Common myeloid progenitor, CD34-positive (primary cell): ENCODE measurements at regions not wholly inside any gene's neighbourhood (a gene's known extent, or its start where the extent isn't known, plus 50 kb on each side); places are given as distances from the start of the nearest gene placed in this dataset.

Experiments
- CTCF ChIA-PET: fragments of 350-600 bp; sonication (Branson Sonifier 250); formaldehyde crosslinking; loops from one replicate; lab custom pipeline; 2021; ENCODE audit warnings: antibody characterized with exemption; lab: Charles Lee
- POLR2A ChIA-PET: fragments of 350-600 bp; sonication (Branson Sonifier 250); formaldehyde crosslinking; loops from one replicate; lab custom pipeline; 2021; ENCODE audit warnings: antibody characterized with exemption; lab: Charles Lee
- DNase-seq, 3 donors: peaks; one replicate each; pipeline versions ENCODE4 v3.0.0 to v3.0.0-alpha.2; 2013
- H3K27ac ChIP-seq, 2 experiments: 1 replicate in 1 of 2; 2 replicates in 1 of 2; pipeline ENCODE4 v1.7.0; 2013; ENCODE audit warnings: inconsistent platforms in 2 of 2, low read length in 2 of 2, mild to moderate bottlenecking in 2 of 2, low read depth in 1 of 2, moderate library complexity in 1 of 2; ENCODE audit not compliant: severe bottlenecking in 2 of 2, insufficient read depth in 1 of 2, poor library complexity in 1 of 2
- H3K27me3 ChIP-seq, 5 experiments: replicated peaks in 2 of 5; 1 replicate in 3 of 5; 2 replicates in 2 of 5; pipeline versions ENCODE4 v1.6.1 to v1.7.0; 2013; ENCODE audit warnings: low read length in 4 of 5, mild to moderate bottlenecking in 2 of 5, moderate library complexity in 2 of 5, inconsistent platforms in 1 of 5; ENCODE audit not compliant: insufficient read depth in 5 of 5, control insufficient read depth in 4 of 5
- H3K36me3 ChIP-seq, 4 experiments: 1 replicate in 2 of 4; 2 replicates in 2 of 4; pipeline versions ENCODE4 v1.6.1 to v1.7.0; 2013; ENCODE audit warnings: low read length in 3 of 4, control low read depth in 1 of 4, mild to moderate bottlenecking in 1 of 4; ENCODE audit not compliant: control insufficient read depth in 4 of 4, insufficient read depth in 4 of 4
- H3K4me1 ChIP-seq, 4 experiments: 1 replicate in 3 of 4; 2 replicates in 1 of 4; pipeline versions ENCODE4 v1.6.1 to v1.7.1; 2013; ENCODE audit warnings: low read length in 3 of 4, mild to moderate bottlenecking in 3 of 4, control low read depth in 1 of 4, inconsistent platforms in 1 of 4, moderate library complexity in 1 of 4; ENCODE audit not compliant: control insufficient read depth in 4 of 4, insufficient read depth in 4 of 4; ENCODE audit errors: control extremely low read depth in 1 of 4
- H3K4me3 ChIP-seq, 7 experiments: 1 replicate in 4 of 7; 2 replicates in 3 of 7; pipeline versions ENCODE4 v1.5.1 to v1.7.0; 2013; ENCODE audit warnings: mild to moderate bottlenecking in 7 of 7, low read length in 6 of 7, moderate library complexity in 6 of 7, inconsistent platforms in 2 of 7, low read depth in 2 of 7, control low read depth in 1 of 7; ENCODE audit not compliant: insufficient read depth in 4 of 7, control insufficient read depth in 1 of 7; ENCODE audit errors: extremely low read depth in 1 of 7
- H3K9me3 ChIP-seq, 5 experiments: 1 replicate in 4 of 5; 2 replicates in 1 of 5; pipeline versions ENCODE4 v1.6.1 to v1.7.1; 2013; ENCODE audit warnings: low read length in 4 of 5, mild to moderate bottlenecking in 2 of 5, inconsistent platforms in 1 of 5, low read depth in 1 of 5, moderate library complexity in 1 of 5; ENCODE audit not compliant: control insufficient read depth in 4 of 5, insufficient read depth in 2 of 5; ENCODE audit errors: control extremely low read depth in 1 of 5
- WGBS: methylation state at CpG from one replicate; pipeline ENCODE4 v1.1.5; 2013; ENCODE audit not compliant: insufficient coverage; 5-methylcytosine and 5-hydroxymethylcytosine counted together

DNA sequence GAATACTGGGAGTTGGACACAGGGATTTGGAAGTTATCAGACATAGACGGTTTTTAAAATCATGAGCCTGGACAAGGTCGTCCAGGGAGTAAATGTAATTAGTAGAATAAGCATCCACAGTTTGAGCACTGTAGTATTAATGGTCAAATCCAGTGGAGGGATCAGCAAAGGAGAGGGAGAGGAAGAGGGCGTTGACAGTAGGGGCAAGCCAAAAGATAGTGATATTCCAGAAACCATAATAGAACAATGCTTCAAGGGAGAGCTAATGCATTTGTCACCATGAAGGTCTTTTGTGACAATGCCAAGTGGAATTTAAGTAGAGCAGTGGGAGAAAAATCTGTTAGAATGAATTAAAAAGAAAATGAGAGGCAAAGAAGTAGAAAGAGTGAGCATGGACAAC, 68.9 kb upstream of the SLC5A12 start:
- CTCF ChIA-PET: no interaction called here

GRCh38 chr11:26792941-26793340, 71.1 kb upstream of the SLC5A12 start:
- DNase-seq: no peak
- ChIA-PET CTCF (no interaction called here), POLR2A (no interaction called here)

More for the DNA sequence above, 68.9 kb upstream of the SLC5A12 start:
- WGBS: 89% methylated on average over 3 of the region's 3 CpGs
- POLR2A ChIA-PET: no interaction called here
- H3K27ac ChIP-seq: no peak overlapping the region
- no peaks in the 10 kb centered on the region for H3K27me3 ChIP-seq
- no peaks in the 10 kb centered on the region for H3K9me3 ChIP-seq
- no peak for DNase-seq
- no peaks in the 10 kb centered on the region for H3K36me3 ChIP-seq
- H3K4me1 ChIP-seq: no peaks in the 10 kb centered on the region
- no peak overlapping the region for H3K4me3 ChIP-seq

GRCh38 chr11:26793487-26793886, 71.6 kb upstream of the SLC5A12 start:
- CTCF ChIA-PET: no interaction called here
- Histone ChIP-seq H3K4me3 (no peak overlapping the region), H3K4me1 (no peaks in the 10 kb centered on the region), H3K9me3 (no peaks in the 10 kb centered on the region), H3K27ac (no peak overlapping the region), H3K36me3 (no peaks in the 10 kb centered on the region), H3K27me3 (no peaks in the 10 kb centered on the region)
- WGBS: 100% methylated on average over 3 of the region's 3 CpGs
- POLR2A ChIA-PET: no interaction called here
- DNase-seq: no peak

More at GRCh38 chr11:26792941-26793340, 71.1 kb upstream of the SLC5A12 start:
- no peak overlapping the region for H3K4me3 ChIP-seq
- no peaks in the 10 kb centered on the region for H3K9me3 ChIP-seq
- H3K36me3 ChIP-seq: no peaks in the 10 kb centered on the region
- H3K27me3 ChIP-seq: no peaks in the 10 kb centered on the region
- no peak overlapping the region for H3K27ac ChIP-seq
- H3K4me1 ChIP-seq: no peaks in the 10 kb centered on the region

DNA sequence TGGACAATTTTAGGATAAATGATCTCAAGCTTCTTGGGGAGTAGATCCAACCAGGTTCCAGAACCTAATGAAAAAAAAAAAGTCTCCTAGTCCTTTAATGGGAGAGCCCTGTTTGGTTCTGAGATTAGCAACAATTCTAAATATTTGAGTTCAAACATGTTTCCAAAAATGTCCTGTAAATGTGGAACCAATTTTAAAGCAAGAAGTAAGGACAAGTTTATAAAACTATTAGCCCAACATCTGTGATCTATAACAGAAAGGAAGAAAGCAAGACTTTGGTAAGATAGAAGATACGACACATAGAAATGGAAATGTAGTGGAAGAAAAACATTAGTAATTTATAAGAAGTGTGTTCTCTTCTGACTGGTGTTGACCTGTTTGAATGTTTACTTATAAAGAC, 79.7 kb upstream of the SLC5A12 start:
- Histone ChIP-seq H3K9me3 (no peaks in the 10 kb centered on the region), H3K4me1 (no peaks in the 10 kb centered on the region), H3K36me3 (no peaks in the 10 kb centered on the region), H3K4me3 (no peak overlapping the region), H3K27ac (no peak overlapping the region), H3K27me3 (no peaks in the 10 kb centered on the region)
- CTCF ChIA-PET: no interaction called here
- WGBS: no CpG with 5 or more reads among the region's 1 CpG
- no peak for DNase-seq
- POLR2A ChIA-PET: no interaction called here

DNA sequence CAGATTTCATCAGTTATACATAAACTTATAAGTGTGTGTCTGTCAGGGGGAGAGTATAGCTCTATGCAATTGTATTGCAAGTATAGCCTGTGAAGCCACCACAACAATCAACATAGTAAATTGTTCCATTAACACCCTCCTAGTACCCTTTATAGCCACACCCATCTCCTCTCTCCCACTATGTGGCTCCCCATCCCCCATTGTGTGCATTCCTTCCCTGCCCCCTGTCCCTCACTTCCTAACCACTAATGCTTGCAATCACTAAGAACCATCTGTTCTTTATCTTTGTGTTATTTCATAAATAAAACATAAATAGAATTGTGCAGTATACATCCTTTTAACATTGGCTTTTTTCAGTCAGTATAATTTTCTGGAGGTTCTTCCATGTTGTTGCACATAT, 83.1 kb upstream of the SLC5A12 start:
- CTCF ChIA-PET: no interaction called here
- no peaks in the 10 kb centered on the region for H3K9me3 ChIP-seq
- POLR2A ChIA-PET: interaction anchor here (0.6 kb wide), 1 partner anchor 833 kb away, joined by 3 read pairs; no protein-coding TSS in a partner anchor
- no peak for DNase-seq
- H3K4me1 ChIP-seq: no peaks in the 10 kb centered on the region
- H3K36me3 ChIP-seq: no peaks in the 10 kb centered on the region
- H3K27me3 ChIP-seq: no peaks in the 10 kb centered on the region
- H3K4me3 ChIP-seq: no peak overlapping the region
- H3K27ac ChIP-seq: no peak overlapping the region

GRCh38 chr11:26806219-26806618, 84.4 kb upstream of the SLC5A12 start:
- CTCF ChIA-PET: no interaction called here
- no peaks in the 10 kb centered on the region for H3K9me3 ChIP-seq
- H3K27ac ChIP-seq: no peak overlapping the region
- POLR2A ChIA-PET: no interaction called here
- H3K4me3 ChIP-seq: no peak overlapping the region
- no peaks in the 10 kb centered on the region for H3K36me3 ChIP-seq
- H3K27me3 ChIP-seq: no peaks in the 10 kb centered on the region
- WGBS: 100% methylated on average over 1 of the region's 1 CpG
- no peak for DNase-seq
- H3K4me1 ChIP-seq: no peaks in the 10 kb centered on the region

GRCh38 chr11:26820739-26821138, 98.9 kb upstream of the SLC5A12 start:
- DNase-seq: no peak
- H3K4me1 ChIP-seq: no peaks in the 10 kb centered on the region
- H3K4me3 ChIP-seq: no peak overlapping the region
- WGBS: no CpG with 5 or more reads among the region's 1 CpG
- POLR2A ChIA-PET: no interaction called here
- peaks cover 0 to 13% (median 3%) of the 10 kb centered on the region in 5 experiments for H3K9me3 ChIP-seq
- no peaks in the 10 kb centered on the region for H3K36me3 ChIP-seq
- H3K27me3 ChIP-seq: no peaks in the 10 kb centered on the region
- no peak overlapping the region for H3K27ac ChIP-seq
- CTCF ChIA-PET: no interaction called here
